ENCODE measurements at regions not wholly inside any gene's neighbourhood (a gene's known extent, or its start where the extent isn't known, plus 50 kb on each side); places are given as distances from the start of the nearest gene placed in this dataset.

- WGBS (ENCODE audit: insufficient coverage) = 36% methylated on average over 3 of the region's 3 CpGs
- Histone ChIP-seq H3K79me2 (ENCODE audit: insufficient read depth, low read length) (no peaks in the 10 kb centered on the region), H2AFZ (ENCODE audit: insufficient read depth, low read depth, low read length, poor library complexity, severe bottlenecking) (no peak overlapping the region), H3K4me3 (replicated peaks in 1 of 3; ENCODE audit: low read depth in 2 of 3, low read length in 3 of 3) (no peak overlapping the region), H3K27ac (ENCODE audit: low read depth in 1 of 2, low read length in 2 of 2) (no peak overlapping the region), H3K36me3 (replicated peaks in 1 of 2; ENCODE audit: control insufficient read depth in 1 of 2, insufficient read depth in 2 of 2, low read length in 2 of 2) (no peaks in the 10 kb centered on the region), H3K27me3 (ENCODE audit: control insufficient read depth in 2 of 2, insufficient read depth in 2 of 2, low read length in 2 of 2) (no peaks in the 10 kb centered on the region), H4K20me1 (ENCODE audit: insufficient read depth, low read length) (no peaks in the 10 kb centered on the region), H3K4me2 (replicated peaks; ENCODE audit: extremely low read depth, low read length, poor library complexity, severe bottlenecking) (no peak overlapping the region), H3K4me1 (ENCODE audit: control insufficient read depth in 1 of 2, insufficient read depth in 2 of 2, low read length in 2 of 2) (no peaks in the 10 kb centered on the region), H3K9me3 (replicated peaks in 1 of 2; ENCODE audit: control insufficient read depth in 1 of 2, insufficient read depth in 1 of 2, low read length in 2 of 2) (no peaks in the 10 kb centered on the region), H3K9ac (ENCODE audit: insufficient read depth, low read length, poor library complexity, severe bottlenecking) (no peak overlapping the region)
- no peak overlapping the region for H3K27ac Mint-ChIP-seq
- TF ChIP-seq CTCF (IDR thresholded peaks at IDR 0.05) = no peak
- no peak for DNase-seq
- no peak overlapping the region for H3K4me3 Mint-ChIP-seq
- H3K9me3 Mint-ChIP-seq = peaks cover 0 to 4% (median 0%) of the 10 kb centered on the region in 7 donors
- intact Hi-C loops (cut with micrococcal nuclease) = no loop called here
- H3K27me3 Mint-ChIP-seq (ENCODE audit: low read depth in 3 of 3) = no peaks in the 10 kb centered on the region
- H3K36me3 Mint-ChIP-seq = no peaks in the 10 kb centered on the region
- no peaks in the 10 kb centered on the region for H3K4me1 Mint-ChIP-seq
These were observed 274.8 kb upstream of the UGT8 start for GRCh38 chr4:114323841-114324240.

GRCh38 chr4:114326358-114326757, 272.2 kb upstream of the UGT8 start:
- no peak overlapping the region for H3K9ac ChIP-seq (ENCODE audit: insufficient read depth, low read length, poor library complexity, severe bottlenecking)
- intact Hi-C loops (cut with micrococcal nuclease) = no loop called here
- no peaks in the 10 kb centered on the region for H3K9me3 ChIP-seq (replicated peaks in 1 of 2; ENCODE audit: control insufficient read depth in 1 of 2, insufficient read depth in 1 of 2, low read length in 2 of 2)
- Mint-ChIP-seq H3K9me3 (peaks cover 0 to 8% (median 0%) of the 10 kb centered on the region in 7 donors), H3K36me3 (no peaks in the 10 kb centered on the region), H3K4me1 (no peaks in the 10 kb centered on the region), H3K4me3 (no peak overlapping the region), H3K27ac (no peak overlapping the region), H3K27me3 (ENCODE audit: low read depth in 3 of 3) (no peaks in the 10 kb centered on the region)
- H3K27ac ChIP-seq (ENCODE audit: low read depth in 1 of 2, low read length in 2 of 2) = no peak overlapping the region
- no peaks in the 10 kb centered on the region for H3K27me3 ChIP-seq (ENCODE audit: control insufficient read depth in 2 of 2, insufficient read depth in 2 of 2, low read length in 2 of 2)
- no peaks in the 10 kb centered on the region for H4K20me1 ChIP-seq (ENCODE audit: insufficient read depth, low read length)
- no CpG with 5 or more reads among the region's 1 CpG for WGBS (ENCODE audit: insufficient coverage)
- H3K4me1 ChIP-seq (ENCODE audit: control insufficient read depth in 1 of 2, insufficient read depth in 2 of 2, low read length in 2 of 2) = no peaks in the 10 kb centered on the region
- H3K4me3 ChIP-seq (replicated peaks in 1 of 3; ENCODE audit: low read depth in 2 of 3, low read length in 3 of 3) = no peak overlapping the region
- no peak for DNase-seq
- H3K79me2 ChIP-seq (ENCODE audit: insufficient read depth, low read length) = no peaks in the 10 kb centered on the region
- no peak overlapping the region for H3K4me2 ChIP-seq (replicated peaks; ENCODE audit: extremely low read depth, low read length, poor library complexity, severe bottlenecking)
- no peak for TF ChIP-seq CTCF (IDR thresholded peaks at IDR 0.05)
- H2AFZ ChIP-seq (ENCODE audit: insufficient read depth, low read depth, low read length, poor library complexity, severe bottlenecking) = no peak overlapping the region
- no peaks in the 10 kb centered on the region for H3K36me3 ChIP-seq (replicated peaks in 1 of 2; ENCODE audit: control insufficient read depth in 1 of 2, insufficient read depth in 2 of 2, low read length in 2 of 2)

Data from CD14-positive monocyte (primary cell).